ENCODE measurements at regions not wholly inside any gene's neighbourhood (a gene's known extent, or its start where the extent isn't known, plus 50 kb on each side); places are given as distances from the start of the nearest gene placed in this dataset.

- Histone ChIP-seq H3K4me1 (ENCODE audit: insufficient read depth) (no peaks in the 10 kb centered on the region), H3K27ac (no peak overlapping the region), H3K9me3 (no peaks in the 10 kb centered on the region), H3K4me3 (no peak overlapping the region), H3K36me3 (no peaks in the 10 kb centered on the region), H3K27me3 (no peaks in the 10 kb centered on the region)
- no peak for TF ChIP-seq POLR2A (IDR thresholded peaks at IDR 0.05)
- TF ChIP-seq CTCF (IDR thresholded peaks at IDR 0.05) = no peak
- TF ChIP-seq EP300 (IDR thresholded peaks at IDR 0.05) = no peak
- DNase-seq = no peak
- 10 to 28% (median 11%) methylated on average over 1 of the region's 1 CpG for WGBS, 3 donors
- intact Hi-C loops (cut with DNase I) = no loop called here
Measured at GRCh38 chr1:163844459-163844858, 522.7 kb downstream of the NUF2 start.

GRCh38 chr1:163845279-163845678, 523.5 kb downstream of the NUF2 start:
- H3K36me3 ChIP-seq = no peaks in the 10 kb centered on the region
- H3K4me1 ChIP-seq (ENCODE audit: insufficient read depth) = no peaks in the 10 kb centered on the region
- no peaks in the 10 kb centered on the region for H3K9me3 ChIP-seq
- H3K4me3 ChIP-seq = no peak overlapping the region
- H3K27ac ChIP-seq = no peak overlapping the region
- DNase-seq = no peak
- no peaks in the 10 kb centered on the region for H3K27me3 ChIP-seq
- TF ChIP-seq CTCF (IDR thresholded peaks at IDR 0.05) = no peak
- no peak for TF ChIP-seq EP300 (IDR thresholded peaks at IDR 0.05)
- no peak for TF ChIP-seq POLR2A (IDR thresholded peaks at IDR 0.05)
- WGBS, 3 donors = 61 to 65% (median 64%) methylated on average over 3 of the region's 3 CpGs
- intact Hi-C loops (cut with DNase I) = no loop called here

GRCh38 chr1:163863731-163864130, 542.0 kb downstream of the NUF2 start:
- whole genome bisulfite sequencing, 3 donors = 79 to 94% (median 82%) methylated on average over 6 of the region's 6 CpGs
- H3K27me3 ChIP-seq = no peaks in the 10 kb centered on the region
- H3K9me3 ChIP-seq = no peaks in the 10 kb centered on the region
- H3K36me3 ChIP-seq = no peaks in the 10 kb centered on the region
- no peaks in the 10 kb centered on the region for H3K4me1 ChIP-seq (ENCODE audit: insufficient read depth)
- intact Hi-C loops (cut with DNase I) = no loop called here
- no peak for DNase-seq
- no peak overlapping the region for H3K27ac ChIP-seq
- no peak overlapping the region for H3K4me3 ChIP-seq
- TF ChIP-seq CTCF (IDR thresholded peaks at IDR 0.05) (no peak), EP300 (IDR thresholded peaks at IDR 0.05) (no peak), POLR2A (IDR thresholded peaks at IDR 0.05) (no peak)

- Histone ChIP-seq H3K36me3 (no peaks in the 10 kb centered on the region), H3K9me3 (no peaks in the 10 kb centered on the region), H3K27me3 (no peaks in the 10 kb centered on the region), H3K27ac (no peak overlapping the region), H3K4me3 (no peak overlapping the region), H3K4me1 (ENCODE audit: insufficient read depth) (no peaks in the 10 kb centered on the region)
- 24 to 64% (median 56%) methylated on average over 1 of the region's 1 CpG for WGBS, 3 donors
- TF ChIP-seq EP300 (IDR thresholded peaks at IDR 0.05) (no peak), CTCF (IDR thresholded peaks at IDR 0.05) (no peak), POLR2A (IDR thresholded peaks at IDR 0.05) (no peak)
- DNase-seq = no peak
- intact Hi-C loops (cut with DNase I) = no loop called here
Measured at GRCh38 chr1:163864207-163864606, 542.5 kb downstream of the NUF2 start.

GRCh38 chr1:163866564-163866963, 544.8 kb downstream of the NUF2 start:
- no peaks in the 10 kb centered on the region for H3K27me3 ChIP-seq
- H3K4me1 ChIP-seq (ENCODE audit: insufficient read depth) = no peaks in the 10 kb centered on the region
- 46 to 50% (median 50%) methylated on average over 2 of the region's 2 CpGs for WGBS, 3 donors
- H3K27ac ChIP-seq = no peak overlapping the region
- no peaks in the 10 kb centered on the region for H3K36me3 ChIP-seq
- intact Hi-C loops (cut with DNase I) = no loop called here
- no peak for TF ChIP-seq POLR2A (IDR thresholded peaks at IDR 0.05)
- TF ChIP-seq CTCF (IDR thresholded peaks at IDR 0.05) = no peak
- TF ChIP-seq EP300 (IDR thresholded peaks at IDR 0.05) = no peak
- H3K4me3 ChIP-seq = no peak overlapping the region
- no peaks in the 10 kb centered on the region for H3K9me3 ChIP-seq
- no peak for DNase-seq
